Small intestine (tissue), 7 donors: ENCODE measurements at regions not wholly inside any gene's neighbourhood (a gene's known extent, or its start where the extent isn't known, plus 50 kb on each side); places are given as distances from the start of the nearest gene placed in this dataset.

Source experiments
- DNase-seq, 2 donors: peaks; one replicate each; pipeline versions ENCODE4 v3.0.0 to v3.0.0-alpha.2; 2013
- FAIRE-seq: peaks from 2 replicates; lab custom pipeline; 2012; peaks lifted over from hg19 to GRCh38; lab: Jason Lieb, UNC
- H3K27ac ChIP-seq, 3 donors: one replicate each; pipeline ENCODE4 v1.5.1; 2013; ENCODE audit warnings: low read length in 2 of 3, mild to moderate bottlenecking in 2 of 3, control low read depth in 1 of 3, inconsistent platforms in 1 of 3, low read depth in 1 of 3, moderate library complexity in 1 of 3
- H3K27me3 ChIP-seq, 3 donors: one replicate each; pipeline ENCODE4 v1.6.1; 2013; ENCODE audit warnings: low read length in 3 of 3, inconsistent platforms in 1 of 3; ENCODE audit not compliant: control insufficient read depth in 3 of 3, insufficient read depth in 3 of 3
- H3K36me3 ChIP-seq, 3 donors: one replicate each; pipeline ENCODE4 v1.6.1; 2013; ENCODE audit warnings: low read length in 3 of 3, inconsistent platforms in 1 of 3, low read depth in 1 of 3, mild to moderate bottlenecking in 1 of 3, moderate library complexity in 1 of 3; ENCODE audit not compliant: control insufficient read depth in 3 of 3, insufficient read depth in 2 of 3
- H3K4me1 ChIP-seq, 3 donors: one replicate each; pipeline ENCODE4 v1.6.1; 2013; ENCODE audit warnings: low read length in 2 of 3, inconsistent platforms in 1 of 3, low read depth in 1 of 3, mild to moderate bottlenecking in 1 of 3, moderate library complexity in 1 of 3; ENCODE audit not compliant: control insufficient read depth in 3 of 3, insufficient read depth in 2 of 3
- H3K4me3 ChIP-seq, 3 donors: one replicate each; pipeline ENCODE4 v1.5.1; 2013; ENCODE audit warnings: low read length in 3 of 3, control low read depth in 1 of 3, inconsistent platforms in 1 of 3, low read depth in 1 of 3, mild to moderate bottlenecking in 1 of 3, moderate library complexity in 1 of 3
- H3K9me3 ChIP-seq, 2 donors: one replicate each; pipeline ENCODE4 v1.6.1; 2013; ENCODE audit warnings: low read depth in 1 of 2, low read length in 1 of 2; ENCODE audit not compliant: control insufficient read depth in 2 of 2, insufficient read depth in 1 of 2
- WGBS, 3 donors: extraction: QIAGEN DNeasy Blood & Tissue Kit; methylation state at CpG; one replicate each; pipeline ENCODE4 v1.1.7; 2013; 5-methylcytosine and 5-hydroxymethylcytosine counted together
- donor health status: healthy with polysubstance abuse.
- donor health status: control.
- donor health status: control.
- donor health status: Bipolar disorder and iron deficiency.
- donor health status: healthy.

DNA sequence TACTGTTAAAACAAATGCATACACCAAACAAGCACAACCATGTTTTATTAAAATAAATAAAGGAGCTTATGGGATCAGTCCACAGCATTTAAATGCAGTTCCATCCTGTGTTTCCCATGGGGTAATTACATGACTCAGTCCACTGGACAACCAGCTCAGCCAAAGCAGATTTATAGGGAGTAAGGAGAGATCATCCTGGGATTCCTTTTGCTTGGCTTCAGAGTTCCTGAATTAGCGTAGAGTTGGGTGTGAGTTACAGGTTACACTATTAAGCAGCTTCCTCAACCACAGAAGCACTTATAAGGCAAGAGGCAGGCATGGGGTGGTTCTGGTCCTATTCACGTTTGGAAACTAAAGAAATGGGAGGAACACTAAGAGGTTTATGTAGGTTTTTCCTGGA is 381.1 kb upstream of the ACTBL2 start:
- no peak overlapping the region for H3K27ac ChIP-seq
- WGBS, 3 donors = 73 to 87% (median 77%) methylated on average over 2 of the region's 2 CpGs
- H3K4me1 ChIP-seq = no peaks in the 10 kb centered on the region
- no peak overlapping the region for H3K4me3 ChIP-seq
- DNase-seq (no peak), FAIRE-seq (no peak)
- H3K9me3 ChIP-seq = no peaks in the 10 kb centered on the region
- no peaks in the 10 kb centered on the region for H3K27me3 ChIP-seq
- no peaks in the 10 kb centered on the region for H3K36me3 ChIP-seq

DNA sequence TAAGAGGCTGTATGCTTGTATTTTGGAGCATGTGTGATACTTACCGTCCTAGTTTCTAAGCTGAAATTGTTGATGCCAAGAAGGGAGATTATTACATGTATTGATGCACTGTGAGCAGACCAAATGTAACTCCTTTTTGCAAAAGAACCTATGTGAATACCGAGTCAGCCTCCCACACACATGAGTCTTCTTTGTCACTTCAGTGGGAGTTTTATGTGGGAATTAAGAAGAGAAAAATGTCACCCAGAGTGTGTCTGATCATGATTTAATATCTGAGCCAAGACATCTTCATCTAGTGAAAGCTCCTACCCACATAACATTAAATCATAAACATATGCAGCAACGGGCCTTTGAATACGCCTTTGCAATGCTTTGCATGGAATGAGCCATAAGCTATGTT is 380.3 kb upstream of the ACTBL2 start:
- H3K27me3 ChIP-seq = no peaks in the 10 kb centered on the region
- no peak for FAIRE-seq
- H3K36me3 ChIP-seq = no peaks in the 10 kb centered on the region
- H3K9me3 ChIP-seq = no peaks in the 10 kb centered on the region
- H3K4me3 ChIP-seq = no peak overlapping the region
- H3K27ac ChIP-seq = no peak overlapping the region
- 79 to 85% (median 79%) methylated on average over 4 of the region's 4 CpGs for WGBS, 3 donors
- no peak for DNase-seq
- no peaks in the 10 kb centered on the region for H3K4me1 ChIP-seq

GRCh38 chr5:57862471-57862911 is 379.9 kb upstream of the ACTBL2 start:
- no peaks in the 10 kb centered on the region for H3K27me3 ChIP-seq
- no peaks in the 10 kb centered on the region for H3K4me1 ChIP-seq
- H3K27ac ChIP-seq = no peak overlapping the region
- H3K4me3 ChIP-seq = no peak overlapping the region
- 43 to 58% (median 56%) methylated on average over 5 of the region's 5 CpGs for WGBS, 3 donors
- FAIRE-seq = no peak
- no peaks in the 10 kb centered on the region for H3K36me3 ChIP-seq
- no peaks in the 10 kb centered on the region for H3K9me3 ChIP-seq
- DNase-seq = no peak

GRCh38 chr5:57859626-57860025 is 377.0 kb upstream of the ACTBL2 start:
- Histone ChIP-seq H3K36me3 (no peaks in the 10 kb centered on the region), H3K27me3 (no peaks in the 10 kb centered on the region), H3K27ac (no peak overlapping the region), H3K4me1 (no peaks in the 10 kb centered on the region), H3K4me3 (no peak overlapping the region), H3K9me3 (no peaks in the 10 kb centered on the region)
- no peak for DNase-seq
- no peak for FAIRE-seq
- 65 to 85% (median 67%) methylated on average over 3 of the region's 3 CpGs for WGBS, 3 donors

DNA sequence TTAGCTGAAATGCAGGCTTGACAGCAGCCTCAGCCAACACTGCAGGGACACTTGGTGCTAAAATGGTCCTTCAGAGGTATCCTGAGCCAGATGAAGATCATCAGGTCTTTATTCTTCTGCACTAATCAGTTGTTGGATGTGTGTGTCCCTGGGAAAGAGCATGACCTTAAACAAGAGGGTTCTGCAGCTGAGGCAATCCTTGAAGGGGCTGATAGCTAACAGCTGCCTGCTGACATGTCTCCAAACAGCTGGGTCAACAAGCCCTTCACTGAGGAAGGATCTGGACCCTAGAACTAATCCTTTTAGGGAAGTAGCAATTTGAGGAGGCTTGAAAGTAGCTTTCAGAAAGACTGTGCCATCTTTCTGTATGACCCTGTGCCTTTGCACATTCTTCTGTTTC is 376.3 kb upstream of the ACTBL2 start:
- Histone ChIP-seq H3K4me1 (no peaks in the 10 kb centered on the region), H3K4me3 (no peak overlapping the region), H3K27me3 (no peaks in the 10 kb centered on the region), H3K27ac (no peak overlapping the region), H3K9me3 (no peaks in the 10 kb centered on the region), H3K36me3 (no peaks in the 10 kb centered on the region)
- FAIRE-seq (no peak), DNase-seq (no peak)

DNA sequence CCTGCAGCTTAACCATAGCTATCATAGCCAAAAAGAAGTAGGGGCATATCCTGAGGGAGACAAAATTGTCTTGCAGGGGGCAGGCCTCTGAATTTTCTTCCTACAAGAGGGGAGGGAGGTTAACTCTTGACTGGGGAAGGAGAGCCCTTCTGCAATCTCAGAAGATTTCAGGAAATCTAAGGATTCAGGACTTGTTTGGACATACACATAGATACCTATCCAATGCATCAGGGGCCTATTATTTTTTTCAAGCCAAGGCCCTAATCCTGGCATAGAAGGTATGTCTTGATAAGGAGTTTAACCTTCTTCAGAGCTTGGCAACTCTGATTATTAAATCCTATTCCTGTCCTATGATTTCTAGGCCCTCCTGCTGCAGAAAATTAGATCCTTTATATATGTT is 375.1 kb upstream of the ACTBL2 start:
- DNase-seq = no peak
- H3K4me1 ChIP-seq = no peaks in the 10 kb centered on the region
- no peak for FAIRE-seq
- no peaks in the 10 kb centered on the region for H3K36me3 ChIP-seq
- no peaks in the 10 kb centered on the region for H3K9me3 ChIP-seq
- no peak overlapping the region for H3K27ac ChIP-seq
- H3K4me3 ChIP-seq = no peak overlapping the region
- H3K27me3 ChIP-seq = no peaks in the 10 kb centered on the region

DNA sequence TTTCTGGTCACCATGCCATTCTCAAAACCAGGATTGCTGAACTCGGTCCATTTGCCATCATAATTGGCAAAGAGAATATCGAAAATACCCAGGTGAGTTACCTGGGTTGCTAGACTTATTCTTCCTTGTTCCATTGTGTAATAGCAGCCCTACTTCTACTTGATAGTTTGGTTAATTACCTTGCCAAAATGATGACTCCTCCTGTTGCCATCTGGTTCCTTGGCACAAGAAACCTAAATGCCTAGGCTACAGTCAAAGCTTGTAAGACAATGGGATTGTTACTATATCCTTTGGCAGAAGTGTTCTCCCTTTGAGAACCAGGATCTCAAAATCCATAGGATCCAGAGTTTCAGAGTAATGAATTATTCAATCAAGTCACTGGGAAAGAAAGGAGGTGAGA is 373.2 kb upstream of the ACTBL2 start:
- DNase-seq (no peak), FAIRE-seq (no peak)
- Histone ChIP-seq H3K4me1 (no peaks in the 10 kb centered on the region), H3K27ac (no peak overlapping the region), H3K9me3 (no peaks in the 10 kb centered on the region), H3K36me3 (no peaks in the 10 kb centered on the region), H3K4me3 (no peak overlapping the region), H3K27me3 (no peaks in the 10 kb centered on the region)
- WGBS, 3 donors = 72 to 90% (median 88%) methylated on average over 2 of the region's 2 CpGs

GRCh38 chr5:57853929-57854697 is 371.5 kb upstream of the ACTBL2 start:
- no peak overlapping the region for H3K4me3 ChIP-seq
- FAIRE-seq (no peak), DNase-seq (no peak)
- no peak overlapping the region for H3K27ac ChIP-seq
- H3K4me1 ChIP-seq = no peaks in the 10 kb centered on the region
- H3K27me3 ChIP-seq = no peaks in the 10 kb centered on the region
- 77 to 84% (median 82%) methylated on average over 3 of the region's 3 CpGs for WGBS, 3 donors
- H3K36me3 ChIP-seq = no peaks in the 10 kb centered on the region
- H3K9me3 ChIP-seq = no peaks in the 10 kb centered on the region

GRCh38 chr5:57850109-57850508 is 367.5 kb upstream of the ACTBL2 start:
- Histone ChIP-seq H3K4me1 (no peaks in the 10 kb centered on the region), H3K4me3 (no peak overlapping the region), H3K27ac (no peak overlapping the region), H3K9me3 (no peaks in the 10 kb centered on the region), H3K36me3 (no peaks in the 10 kb centered on the region), H3K27me3 (no peaks in the 10 kb centered on the region)
- FAIRE-seq (no peak), DNase-seq (no peak)
- 73 to 87% (median 74%) methylated on average over 1 of the region's 1 CpG for WGBS, 3 donors
